ENCODE measurements at regions not wholly inside any gene's neighbourhood (a gene's known extent, or its start where the extent isn't known, plus 50 kb on each side); places are given as distances from the start of the nearest gene placed in this dataset.

- TF ChIP-seq ATF3 (CRISPR knock-in tag; conservative IDR thresholded peaks at IDR 0.05) (no peak), GRHL2 (CRISPR knock-in tag; IDR thresholded peaks at IDR 0.05; ENCODE audit: insufficient replicate concordance, severe bottlenecking) (no peak), JAZF1 (CRISPR knock-in tag; IDR thresholded peaks at IDR 0.05) (no peak)
- TF ChIP-seq, protein P1, sequence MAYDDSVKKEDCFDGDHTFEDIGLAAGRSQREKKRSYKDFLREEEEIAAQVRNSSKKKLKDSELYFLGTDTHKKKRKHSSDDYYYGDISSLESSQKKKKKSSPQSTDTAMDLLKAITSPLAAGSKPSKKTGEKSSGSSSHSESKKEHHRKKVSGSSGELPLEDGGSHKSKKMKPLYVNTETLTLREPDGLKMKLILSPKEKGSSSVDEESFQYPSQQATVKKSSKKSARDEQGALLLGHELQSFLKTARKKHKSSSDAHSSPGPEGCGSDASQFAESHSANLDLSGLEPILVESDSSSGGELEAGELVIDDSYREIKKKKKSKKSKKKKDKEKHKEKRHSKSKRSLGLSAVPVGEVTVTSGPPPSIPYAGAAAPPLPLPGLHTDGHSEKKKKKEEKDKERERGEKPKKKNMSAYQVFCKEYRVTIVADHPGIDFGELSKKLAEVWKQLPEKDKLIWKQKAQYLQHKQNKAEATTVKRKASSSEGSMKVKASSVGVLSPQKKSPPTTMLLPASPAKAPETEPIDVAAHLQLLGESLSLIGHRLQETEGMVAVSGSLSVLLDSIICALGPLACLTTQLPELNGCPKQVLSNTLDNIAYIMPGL (CRISPR knock-in tag; IDR thresholded peaks at IDR 0.05), result no peak
These were observed 88.4 kb upstream of the OXGR1 start (continued) for GRCh38 chr13:97082461-97083207.

DNA sequence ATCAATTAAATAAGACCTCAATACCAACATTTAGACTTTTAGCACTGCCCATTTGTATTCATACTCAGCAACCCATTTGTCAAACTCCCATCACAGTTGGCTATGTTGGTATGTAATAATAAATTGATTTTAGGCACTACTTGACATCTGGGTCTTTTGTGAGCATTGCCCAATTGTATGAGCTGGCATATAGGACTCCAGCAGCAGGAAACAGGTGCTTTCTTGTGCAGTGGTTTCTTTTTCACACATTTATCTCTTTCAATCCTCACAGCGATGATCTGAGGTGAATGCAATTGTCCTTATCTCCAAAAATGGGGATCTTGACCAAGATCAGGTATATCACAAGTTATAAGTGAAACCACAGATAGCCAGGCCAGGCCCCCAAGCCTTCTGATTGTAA lies 96.9 kb upstream of the OXGR1 start:
- no peak for DNase-seq (ENCODE audit: low spot score)
- ATAC-seq, result no peak
- Mint-ChIP-seq H3K4me3 (no peak overlapping the region), H3K9me3 (peaks cover 34% of the 10 kb centered on the region), H3K4me1 (no peaks in the 10 kb centered on the region), H3K27me3 (ENCODE audit: low read depth) (no peaks in the 10 kb centered on the region; the same call in 1 of the 2 replicates), H3K36me3 (no peaks in the 10 kb centered on the region), H3K27ac (no peak overlapping the region)
- CTCF ChIA-PET, result no interaction called here
- POLR2A ChIA-PET, result no interaction called here
- TF ChIP-seq TEAD4 (CRISPR knock-in tag; IDR thresholded peaks at IDR 0.05) (no peak), EMX1 (CRISPR knock-in tag; IDR thresholded peaks at IDR 0.05) (no peak), PRRX2 (CRISPR knock-in tag; IDR thresholded peaks at IDR 0.05) (no peak), MLX (CRISPR knock-in tag; IDR thresholded peaks at IDR 0.05) (no peak), ZNF138 (CRISPR knock-in tag; conservative IDR thresholded peaks at IDR 0.05) (no peak), ZNF232 (CRISPR knock-in tag; IDR thresholded peaks at IDR 0.05) (no peak), FOXK1 (CRISPR knock-in tag; IDR thresholded peaks at IDR 0.05) (no peak), ZSCAN18 (CRISPR knock-in tag; IDR thresholded peaks at IDR 0.05) (no peak), ATF6 (CRISPR knock-in tag; IDR thresholded peaks at IDR 0.05) (no peak), ZNF423 (CRISPR knock-in tag; IDR thresholded peaks at IDR 0.05) (no peak), CREM (CRISPR knock-in tag; IDR thresholded peaks at IDR 0.05) (no peak), TCF7 (CRISPR knock-in tag; IDR thresholded peaks at IDR 0.05; ENCODE audit: low read depth) (no peak), ESRRA (CRISPR knock-in tag; IDR thresholded peaks at IDR 0.05; ENCODE audit: borderline replicate concordance) (no peak)
- TF ChIP-seq, protein P2, sequence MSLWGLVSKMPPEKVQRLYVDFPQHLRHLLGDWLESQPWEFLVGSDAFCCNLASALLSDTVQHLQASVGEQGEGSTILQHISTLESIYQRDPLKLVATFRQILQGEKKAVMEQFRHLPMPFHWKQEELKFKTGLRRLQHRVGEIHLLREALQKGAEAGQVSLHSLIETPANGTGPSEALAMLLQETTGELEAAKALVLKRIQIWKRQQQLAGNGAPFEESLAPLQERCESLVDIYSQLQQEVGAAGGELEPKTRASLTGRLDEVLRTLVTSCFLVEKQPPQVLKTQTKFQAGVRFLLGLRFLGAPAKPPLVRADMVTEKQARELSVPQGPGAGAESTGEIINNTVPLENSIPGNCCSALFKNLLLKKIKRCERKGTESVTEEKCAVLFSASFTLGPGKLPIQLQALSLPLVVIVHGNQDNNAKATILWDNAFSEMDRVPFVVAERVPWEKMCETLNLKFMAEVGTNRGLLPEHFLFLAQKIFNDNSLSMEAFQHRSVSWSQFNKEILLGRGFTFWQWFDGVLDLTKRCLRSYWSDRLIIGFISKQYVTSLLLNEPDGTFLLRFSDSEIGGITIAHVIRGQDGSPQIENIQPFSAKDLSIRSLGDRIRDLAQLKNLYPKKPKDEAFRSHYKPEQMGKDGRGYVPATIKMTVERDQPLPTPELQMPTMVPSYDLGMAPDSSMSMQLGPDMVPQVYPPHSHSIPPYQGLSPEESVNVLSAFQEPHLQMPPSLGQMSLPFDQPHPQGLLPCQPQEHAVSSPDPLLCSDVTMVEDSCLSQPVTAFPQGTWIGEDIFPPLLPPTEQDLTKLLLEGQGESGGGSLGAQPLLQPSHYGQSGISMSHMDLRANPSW (CRISPR knock-in tag; conservative IDR thresholded peaks at IDR 0.05; ENCODE audit: low read depth), result no peak
- TF ChIP-seq, protein P3, sequence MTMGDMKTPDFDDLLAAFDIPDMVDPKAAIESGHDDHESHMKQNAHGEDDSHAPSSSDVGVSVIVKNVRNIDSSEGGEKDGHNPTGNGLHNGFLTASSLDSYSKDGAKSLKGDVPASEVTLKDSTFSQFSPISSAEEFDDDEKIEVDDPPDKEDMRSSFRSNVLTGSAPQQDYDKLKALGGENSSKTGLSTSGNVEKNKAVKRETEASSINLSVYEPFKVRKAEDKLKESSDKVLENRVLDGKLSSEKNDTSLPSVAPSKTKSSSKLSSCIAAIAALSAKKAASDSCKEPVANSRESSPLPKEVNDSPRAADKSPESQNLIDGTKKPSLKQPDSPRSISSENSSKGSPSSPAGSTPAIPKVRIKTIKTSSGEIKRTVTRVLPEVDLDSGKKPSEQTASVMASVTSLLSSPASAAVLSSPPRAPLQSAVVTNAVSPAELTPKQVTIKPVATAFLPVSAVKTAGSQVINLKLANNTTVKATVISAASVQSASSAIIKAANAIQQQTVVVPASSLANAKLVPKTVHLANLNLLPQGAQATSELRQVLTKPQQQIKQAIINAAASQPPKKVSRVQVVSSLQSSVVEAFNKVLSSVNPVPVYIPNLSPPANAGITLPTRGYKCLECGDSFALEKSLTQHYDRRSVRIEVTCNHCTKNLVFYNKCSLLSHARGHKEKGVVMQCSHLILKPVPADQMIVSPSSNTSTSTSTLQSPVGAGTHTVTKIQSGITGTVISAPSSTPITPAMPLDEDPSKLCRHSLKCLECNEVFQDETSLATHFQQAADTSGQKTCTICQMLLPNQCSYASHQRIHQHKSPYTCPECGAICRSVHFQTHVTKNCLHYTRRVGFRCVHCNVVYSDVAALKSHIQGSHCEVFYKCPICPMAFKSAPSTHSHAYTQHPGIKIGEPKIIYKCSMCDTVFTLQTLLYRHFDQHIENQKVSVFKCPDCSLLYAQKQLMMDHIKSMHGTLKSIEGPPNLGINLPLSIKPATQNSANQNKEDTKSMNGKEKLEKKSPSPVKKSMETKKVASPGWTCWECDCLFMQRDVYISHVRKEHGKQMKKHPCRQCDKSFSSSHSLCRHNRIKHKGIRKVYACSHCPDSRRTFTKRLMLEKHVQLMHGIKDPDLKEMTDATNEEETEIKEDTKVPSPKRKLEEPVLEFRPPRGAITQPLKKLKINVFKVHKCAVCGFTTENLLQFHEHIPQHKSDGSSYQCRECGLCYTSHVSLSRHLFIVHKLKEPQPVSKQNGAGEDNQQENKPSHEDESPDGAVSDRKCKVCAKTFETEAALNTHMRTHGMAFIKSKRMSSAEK (CRISPR knock-in tag; IDR thresholded peaks at IDR 0.05; ENCODE audit: borderline replicate concordance), result no peak
- TF ChIP-seq, protein P4, sequence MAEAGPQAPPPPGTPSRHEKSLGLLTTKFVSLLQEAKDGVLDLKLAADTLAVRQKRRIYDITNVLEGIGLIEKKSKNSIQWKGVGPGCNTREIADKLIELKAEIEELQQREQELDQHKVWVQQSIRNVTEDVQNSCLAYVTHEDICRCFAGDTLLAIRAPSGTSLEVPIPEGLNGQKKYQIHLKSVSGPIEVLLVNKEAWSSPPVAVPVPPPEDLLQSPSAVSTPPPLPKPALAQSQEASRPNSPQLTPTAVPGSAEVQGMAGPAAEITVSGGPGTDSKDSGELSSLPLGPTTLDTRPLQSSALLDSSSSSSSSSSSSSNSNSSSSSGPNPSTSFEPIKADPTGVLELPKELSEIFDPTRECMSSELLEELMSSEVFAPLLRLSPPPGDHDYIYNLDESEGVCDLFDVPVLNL (CRISPR knock-in tag; IDR thresholded peaks at IDR 0.05; ENCODE audit: borderline replicate concordance, low read depth), result no peak

All from WTC11 (cell line).